Endothelial cell of umbilical vein (primary cell): ENCODE measurements at regions not wholly inside any gene's neighbourhood (a gene's known extent, or its start where the extent isn't known, plus 50 kb on each side); places are given as distances from the start of the nearest gene placed in this dataset.

Experiments
- CTCF ChIP-seq, 2 donors: IDR thresholded peaks; 1 replicate in 1 of 2; 2 replicates in 1 of 2; pipeline ENCODE4 v1.5.1; 2011; ENCODE audit warnings: low read length in 2 of 2, mild to moderate bottlenecking in 2 of 2, moderate library complexity in 2 of 2, control low read depth in 1 of 2, inconsistent platforms in 1 of 2, low read depth in 1 of 2; ENCODE audit not compliant: insufficient read depth in 1 of 2; ENCODE audit errors: extremely low read depth in 1 of 2
- EZH2 ChIP-seq: IDR thresholded peaks from 2 replicates; pipeline ENCODE4 v1.6.1; 2012; ENCODE audit warnings: borderline replicate concordance, low read depth, mild to moderate bottlenecking, moderate library complexity, low read length, inconsistent platforms; ENCODE audit not compliant: severe bottlenecking
- JUN ChIP-seq: IDR thresholded peaks from 2 replicates; pipeline ENCODE4 v1.6.1; 2011; ENCODE audit warnings: borderline replicate concordance, low read depth; ENCODE audit not compliant: insufficient read length, insufficient read depth
- MYC ChIP-seq: IDR thresholded peaks from one replicate; pipeline ENCODE4 v1.6.1; 2011; ENCODE audit warnings: mild to moderate bottlenecking, low read depth, low read length
- POLR2A ChIP-seq: IDR thresholded peaks from 2 replicates; pipeline ENCODE4 v1.6.1; 2012; ENCODE audit warnings: low read depth, mild to moderate bottlenecking, control low read depth, low read length
- POLR2AphosphoS5 ChIP-seq: IDR thresholded peaks from 2 replicates; pipeline ENCODE4 v1.6.1; 2012; ENCODE audit warnings: low read depth, mild to moderate bottlenecking, control low read depth, low read length, moderate library complexity; ENCODE audit not compliant: insufficient read depth

GRCh38 chr18:22552254-22552653 lies 134.5 kb upstream of the CTAGE1 start:
- TF ChIP-seq POLR2A: no peak
- no peak for TF ChIP-seq CTCF (IDR thresholded peaks at IDR 0.05; ENCODE audit: extremely low read depth in 1 of 2, insufficient read depth in 1 of 2, low read depth in 1 of 2, low read length in 2 of 2)
- no peak for TF ChIP-seq EZH2
- TF ChIP-seq POLR2AphosphoS5: no peak
- TF ChIP-seq JUN: no peak
- TF ChIP-seq MYC: no peak
